ENCODE measurements at regions not wholly inside any gene's neighbourhood (a gene's known extent, or its start where the extent isn't known, plus 50 kb on each side); places are given as distances from the start of the nearest gene placed in this dataset.

GRCh38 chr2:176392744-176393414 is 123.6 kb downstream of the MTX2 start:
- peaks cover 10% of the 10 kb centered on the region for H3K4me1 ChIP-seq
- no peaks in the 10 kb centered on the region for H3K9me3 ChIP-seq
- WGBS, 2 donors, result 63 to 70% methylated on average over 3 of the region's 3 CpGs
- no peaks in the 10 kb centered on the region for H3K27me3 ChIP-seq
- intact Hi-C loops (cut with DNase I; ENCODE audit: low total_unique reads), result no loop called here
- TF ChIP-seq, protein P1, sequence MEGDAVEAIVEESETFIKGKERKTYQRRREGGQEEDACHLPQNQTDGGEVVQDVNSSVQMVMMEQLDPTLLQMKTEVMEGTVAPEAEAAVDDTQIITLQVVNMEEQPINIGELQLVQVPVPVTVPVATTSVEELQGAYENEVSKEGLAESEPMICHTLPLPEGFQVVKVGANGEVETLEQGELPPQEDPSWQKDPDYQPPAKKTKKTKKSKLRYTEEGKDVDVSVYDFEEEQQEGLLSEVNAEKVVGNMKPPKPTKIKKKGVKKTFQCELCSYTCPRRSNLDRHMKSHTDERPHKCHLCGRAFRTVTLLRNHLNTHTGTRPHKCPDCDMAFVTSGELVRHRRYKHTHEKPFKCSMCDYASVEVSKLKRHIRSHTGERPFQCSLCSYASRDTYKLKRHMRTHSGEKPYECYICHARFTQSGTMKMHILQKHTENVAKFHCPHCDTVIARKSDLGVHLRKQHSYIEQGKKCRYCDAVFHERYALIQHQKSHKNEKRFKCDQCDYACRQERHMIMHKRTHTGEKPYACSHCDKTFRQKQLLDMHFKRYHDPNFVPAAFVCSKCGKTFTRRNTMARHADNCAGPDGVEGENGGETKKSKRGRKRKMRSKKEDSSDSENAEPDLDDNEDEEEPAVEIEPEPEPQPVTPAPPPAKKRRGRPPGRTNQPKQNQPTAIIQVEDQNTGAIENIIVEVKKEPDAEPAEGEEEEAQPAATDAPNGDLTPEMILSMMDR (IDR thresholded peaks at IDR 0.05), result no peak
- TF ChIP-seq POLR2A (IDR thresholded peaks at IDR 0.05), result no peak
- DNase-seq, result no peak
- H3K36me3 ChIP-seq (ENCODE audit: low read depth, missing control alignments), result no peaks in the 10 kb centered on the region
- H3K4me3 ChIP-seq, result no peak overlapping the region
- H3K27ac ChIP-seq, result no peak overlapping the region

DNA sequence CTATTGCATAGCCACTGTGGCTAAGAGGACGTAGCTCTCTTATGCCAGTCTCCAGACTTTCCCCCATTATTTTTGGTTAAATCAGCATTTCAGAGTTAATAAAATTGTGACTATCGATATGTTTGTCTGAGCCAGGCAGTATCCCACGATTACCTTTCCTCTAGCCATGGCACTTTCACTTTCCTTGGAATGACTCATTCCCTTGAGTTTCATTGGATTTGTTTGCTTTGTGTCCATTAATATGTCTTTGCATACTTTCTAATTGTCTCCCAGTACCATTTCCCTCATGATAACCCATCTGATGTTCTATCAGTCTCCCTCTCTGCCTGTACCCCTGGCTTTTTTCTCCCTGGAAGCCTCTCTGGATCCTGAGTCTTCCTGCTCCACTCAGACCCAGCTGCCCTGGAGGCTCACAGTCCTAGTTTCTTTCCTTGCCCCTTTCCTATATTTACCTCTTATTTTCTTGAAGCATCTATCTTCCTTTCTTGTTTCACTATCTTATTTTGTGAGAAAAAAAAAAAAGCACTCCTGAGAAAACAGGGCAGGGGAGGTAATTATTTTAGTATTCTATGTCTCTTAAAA is 126.1 kb downstream of the MTX2 start:
- no peaks in the 10 kb centered on the region for H3K36me3 ChIP-seq (ENCODE audit: low read depth, missing control alignments)
- H3K9me3 ChIP-seq, result no peaks in the 10 kb centered on the region
- intact Hi-C loops (cut with DNase I; ENCODE audit: low total_unique reads), result no loop called here
- H3K4me1 ChIP-seq, result peaks cover 10% of the 10 kb centered on the region
- H3K27me3 ChIP-seq, result no peaks in the 10 kb centered on the region
- TF ChIP-seq POLR2A (IDR thresholded peaks at IDR 0.05), result no peak
- TF ChIP-seq, protein P1 (IDR thresholded peaks at IDR 0.05), result no peak
- DNase-seq, result no peak
- no peak overlapping the region for H3K4me3 ChIP-seq
- 89 to 92% methylated on average over 3 of the region's 3 CpGs for WGBS, 2 donors
- H3K27ac ChIP-seq, result no peak overlapping the region

GRCh38 chr2:176398243-176399073 is 129.2 kb downstream of the MTX2 start:
- no peaks in the 10 kb centered on the region for H3K9me3 ChIP-seq
- 81 to 90% methylated on average over 2 of the region's 2 CpGs for WGBS, 2 donors
- TF ChIP-seq, protein P1 (IDR thresholded peaks at IDR 0.05), result no peak
- no peak for TF ChIP-seq POLR2A (IDR thresholded peaks at IDR 0.05)
- no peak overlapping the region for H3K4me3 ChIP-seq
- H3K27ac ChIP-seq, result no peak overlapping the region
- H3K4me1 ChIP-seq, result no peaks in the 10 kb centered on the region
- no peaks in the 10 kb centered on the region for H3K27me3 ChIP-seq
- intact Hi-C loops (cut with DNase I; ENCODE audit: low total_unique reads), result no loop called here
- H3K36me3 ChIP-seq (ENCODE audit: low read depth, missing control alignments), result no peaks in the 10 kb centered on the region
- no peak for DNase-seq

DNA sequence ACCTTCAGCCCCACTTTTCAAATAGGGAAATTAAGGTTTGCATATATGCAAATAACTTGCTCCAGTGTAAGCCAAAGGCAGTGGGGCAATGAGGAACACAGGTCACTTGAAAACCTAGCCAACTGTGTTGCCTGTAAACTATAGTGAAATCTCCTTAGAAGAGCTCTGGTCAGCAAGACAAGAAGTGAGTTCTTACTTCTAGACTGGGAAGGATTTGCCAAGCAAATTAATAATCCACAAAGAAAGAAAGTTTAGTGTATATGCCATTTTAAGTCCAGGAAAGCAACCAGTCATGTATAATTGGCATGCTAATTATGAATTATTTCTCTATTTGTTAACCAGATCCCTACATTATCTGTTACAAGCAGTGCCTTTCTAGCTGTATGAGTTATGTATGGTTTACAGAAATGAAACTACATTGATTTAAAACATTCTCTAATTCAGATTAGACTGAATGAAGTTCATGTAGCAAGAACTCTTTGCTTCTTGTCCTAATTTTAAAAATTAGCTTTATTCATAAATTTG is 129.9 kb downstream of the MTX2 start:
- no peak overlapping the region for H3K27ac ChIP-seq
- intact Hi-C loops (cut with DNase I; ENCODE audit: low total_unique reads), result no loop called here
- TF ChIP-seq, protein P1 (IDR thresholded peaks at IDR 0.05), result no peak
- no peak for TF ChIP-seq POLR2A (IDR thresholded peaks at IDR 0.05)

More for the DNA sequence above, 129.9 kb downstream of the MTX2 start:
- no peaks in the 10 kb centered on the region for H3K36me3 ChIP-seq (ENCODE audit: low read depth, missing control alignments)
- no peaks in the 10 kb centered on the region for H3K27me3 ChIP-seq
- H3K4me1 ChIP-seq, result no peaks in the 10 kb centered on the region
- no peak overlapping the region for H3K4me3 ChIP-seq
- no peaks in the 10 kb centered on the region for H3K9me3 ChIP-seq
- DNase-seq, result no peak
